HCT116 (cell line): ENCODE measurements at regions not wholly inside any gene's neighbourhood (a gene's known extent, or its start where the extent isn't known, plus 50 kb on each side); places are given as distances from the start of the nearest gene placed in this dataset.

Experiments
- ATAC-seq: fragments of 200-7000 bp; cut with Tn5 transposase; 2 replicates; pipeline ENCODE4 v1.9.1; 2020; ENCODE audit warnings: mild to moderate bottlenecking, moderate library complexity
- BruUV-seq: library from RNA; stranded (reverse); fragments of 400-500 nt; replicated peaks from 2 replicates; lab custom pipeline; 2021; lab: Mats Ljungman, UMichigan
- CTCF ChIA-PET: fragments of 300-600 bp; sonication (Branson Sonifier 250); formaldehyde crosslinking; loops from one replicate; lab custom pipeline; 2021; ENCODE audit warnings: antibody characterized with exemption; lab: Charles Lee
- POLR2A ChIA-PET: fragments of 300-600, 350-600 bp; sonication (Branson Sonifier 250); formaldehyde crosslinking; loops from one replicate; lab custom pipeline; 2021; ENCODE audit warnings: antibody characterized with exemption; lab: Charles Lee
- RAD21 ChIA-PET, 2 experiments: fragments of 300-600 bp; sonication (Branson Sonifier 250); formaldehyde crosslinking; loops; one replicate each; lab custom pipeline; 2023; ENCODE audit warnings: low total read pairs in 2 of 2; ENCODE audit not compliant: uncharacterized antibody in 2 of 2, unreplicated experiment in 2 of 2, low non-redundant PET in 1 of 2; lab: Charles Lee
- DNase-seq: peaks from one replicate; pipeline ENCODE4 v3.0.0-alpha.2; 2010; ENCODE audit warnings: low read depth, low spot score
- H2AFZ ChIP-seq: fragments of 200-600 bp; shearing (Covaris generic), sonication (generic); 2 replicates; pipeline ENCODE4 v1.6.1; 2017; ENCODE audit warnings: low read depth, mixed run types, mixed read lengths, antibody characterized with exemption, low read length; ENCODE audit not compliant: poor library complexity, severe bottlenecking
- H3K27ac ChIP-seq: 2 replicates; pipeline ENCODE4 v1.5.1; 2012; ENCODE audit warnings: low read depth, low read length
- H3K27me3 ChIP-seq: fragments of 200-600 bp; sonication (generic); 2 replicates; pipeline ENCODE4 v1.6.1; 2016; ENCODE audit warnings: mixed run types, low read length, mixed read lengths; ENCODE audit not compliant: insufficient read depth
- H3K36me3 ChIP-seq, 2 experiments: fragments of 200-500 bp in 1 of 2; fragments of 200-600 bp in 1 of 2; sonication (Bioruptor generic) in 1 of 2; sonication (generic) in 1 of 2; 2 replicates each; pipeline versions ENCODE4 v1.5.1 to v1.6.1; 2014 to 2016; ENCODE audit warnings: low read length in 2 of 2, inconsistent platforms in 1 of 2, mixed read lengths in 1 of 2, mixed run types in 1 of 2; ENCODE audit not compliant: insufficient read depth in 2 of 2, control insufficient read depth in 1 of 2
- H3K4me1 ChIP-seq, 2 experiments: fragments of 200-600 bp in 1 of 2; sonication (generic) in 1 of 2; 2 replicates each; pipeline versions ENCODE4 v1.5.1 to v1.6.1; 2012 to 2017; ENCODE audit warnings: low read length in 2 of 2, inconsistent platforms in 1 of 2, mild to moderate bottlenecking in 1 of 2, mixed read lengths in 1 of 2, mixed run types in 1 of 2, moderate library complexity in 1 of 2; ENCODE audit not compliant: insufficient read depth in 2 of 2, control insufficient read depth in 1 of 2
- H3K4me2 ChIP-seq: fragments of 200-600 bp; sonication (generic); 2 replicates; pipeline ENCODE4 v1.6.1; 2017; ENCODE audit warnings: mixed run types, low read length, mixed read lengths
- H3K4me3 ChIP-seq, 2 experiments: fragments of 200-600 bp in 1 of 2; sonication (generic) in 1 of 2; replicated peaks in 1 of 2; 2 replicates each; pipeline ENCODE4 v1.5.1; 2011 to 2016; ENCODE audit warnings: low read length in 2 of 2, control low read depth in 1 of 2, low read depth in 1 of 2, mild to moderate bottlenecking in 1 of 2, mixed read lengths in 1 of 2, mixed run types in 1 of 2
- H3K79me2 ChIP-seq: fragments of 200-600 bp; sonication (generic); 2 replicates; pipeline ENCODE4 v1.6.1; 2017; ENCODE audit warnings: mild to moderate bottlenecking, mixed run types, low read length, moderate library complexity, mixed read lengths; ENCODE audit not compliant: insufficient read depth
- H3K9ac ChIP-seq: fragments of 200-600 bp; sonication (generic); 2 replicates; pipeline ENCODE4 v1.6.1; 2016; ENCODE audit warnings: low read length, mixed read lengths
- H3K9me2 ChIP-seq: fragments of 200-600 bp; sonication (generic), shearing (Covaris generic); 2 replicates; pipeline ENCODE4 v1.6.1; 2017; ENCODE audit warnings: mixed run types, mild to moderate bottlenecking, moderate library complexity; ENCODE audit not compliant: insufficient read depth
- H3K9me3 ChIP-seq, 2 experiments: fragments of 200-500 bp in 1 of 2; fragments of 200-600 bp in 1 of 2; sonication (Bioruptor generic) in 1 of 2; sonication (generic) in 1 of 2; 2 replicates each; pipeline ENCODE4 v1.6.1; 2014 to 2017; ENCODE audit warnings: low read length in 2 of 2, mixed read lengths in 2 of 2, inconsistent platforms in 1 of 2, low read depth in 1 of 2, mild to moderate bottlenecking in 1 of 2, mixed run types in 1 of 2, moderate library complexity in 1 of 2; ENCODE audit not compliant: control insufficient read depth in 1 of 2, insufficient read depth in 1 of 2
- H4K20me1 ChIP-seq: fragments of 200-600 bp; sonication (generic), shearing (Covaris generic); 2 replicates; pipeline ENCODE4 v1.6.1; 2017; ENCODE audit warnings: mixed run types, mild to moderate bottlenecking, moderate library complexity; ENCODE audit not compliant: insufficient read depth
- CBX3 ChIP-seq: IDR thresholded peaks from 2 replicates; pipeline ENCODE4 v1.6.1; 2012; ENCODE audit warnings: low read depth
- EZH2 ChIP-seq: fragments of 200-600 bp; sonication (generic); IDR thresholded peaks from 2 replicates; pipeline ENCODE4 v1.6.1; 2017; ENCODE audit warnings: antibody characterized with exemption, mixed run types
- EZH2phosphoT487 ChIP-seq: fragments of 200-600 bp; IDR thresholded peaks from 2 replicates; pipeline ENCODE4 v1.6.1; 2018; ENCODE audit warnings: antibody characterized with exemption, borderline replicate concordance
- JUND ChIP-seq: IDR thresholded peaks from 2 replicates; pipeline ENCODE4 v1.6.1; 2012
- POLR2A ChIP-seq: IDR thresholded peaks from 2 replicates; pipeline ENCODE4 v1.7.0; 2011; ENCODE audit warnings: borderline replicate concordance; ENCODE audit not compliant: insufficient read depth, insufficient read length; ENCODE audit errors: extremely low read depth
- POLR2AphosphoS5 ChIP-seq: IDR thresholded peaks from 2 replicates; pipeline ENCODE4 v1.6.1; 2011; ENCODE audit warnings: mild to moderate bottlenecking, low read depth, low read length, moderate library complexity
- SIN3A ChIP-seq: IDR thresholded peaks from 2 replicates; pipeline ENCODE4 v1.6.1; 2012; ENCODE audit warnings: low read depth
- ZFX ChIP-seq: fragments of 450-650 bp; IDR thresholded peaks from 2 replicates; pipeline ENCODE4 v1.6.1; 2017
- intact Hi-C: fragments of 100-400 bp; cut with micrococcal nuclease; formaldehyde crosslinking; loops from 2 replicates; pipeline ENCODE4 v1.10.0; 2022
- TF ChIP-seq, protein P1 (sequence below): IDR thresholded peaks from 2 replicates; pipeline ENCODE4 v1.6.1; 2011; ENCODE audit warnings: mild to moderate bottlenecking, low read length, moderate library complexity; ENCODE audit not compliant: insufficient replicate concordance; ENCODE audit errors: extremely low read depth
- TF ChIP-seq, protein P2 (sequence below): IDR thresholded peaks from 2 replicates; pipeline ENCODE4 v1.6.1; 2012; ENCODE audit warnings: low read depth

DNA sequence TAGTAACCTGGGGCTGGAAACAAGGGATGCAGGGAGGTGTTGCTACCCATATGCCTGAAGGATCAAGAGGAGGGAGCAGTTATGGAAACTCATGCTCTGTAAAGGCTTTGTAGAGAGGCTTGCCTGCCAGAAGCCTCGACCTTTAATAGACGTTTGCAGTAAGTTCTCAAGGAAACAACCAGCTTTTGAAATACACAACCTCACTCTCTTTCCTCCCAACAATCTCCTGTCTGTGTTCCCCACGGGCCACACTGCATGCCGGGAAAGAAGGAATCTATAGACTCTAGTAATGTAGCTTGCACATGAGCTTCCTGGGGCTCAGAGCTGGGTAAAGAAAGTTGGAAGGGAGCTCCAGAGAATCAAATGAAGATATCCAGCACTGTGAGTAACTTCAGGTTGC is 101.6 kb upstream of the PACRGL start:
- BruUV-seq = no TSS peak
- Histone ChIP-seq H3K36me3 (no peaks in the 10 kb centered on the region), H3K9ac (no peak overlapping the region), H3K79me2 (no peaks in the 10 kb centered on the region), H3K27me3 (no peaks in the 10 kb centered on the region; the same call in 1 of the 2 replicates), H3K27ac (no peak overlapping the region), H3K4me3 (no peak overlapping the region), H3K9me2 (no peaks in the 10 kb centered on the region), H3K4me1 (no peaks in the 10 kb centered on the region), H2AFZ (no peak overlapping the region), H4K20me1 (no peaks in the 10 kb centered on the region), H3K9me3 (no peaks in the 10 kb centered on the region), H3K4me2 (no peak overlapping the region)
- no peak for TF ChIP-seq CBX3
- TF ChIP-seq, protein P1, sequence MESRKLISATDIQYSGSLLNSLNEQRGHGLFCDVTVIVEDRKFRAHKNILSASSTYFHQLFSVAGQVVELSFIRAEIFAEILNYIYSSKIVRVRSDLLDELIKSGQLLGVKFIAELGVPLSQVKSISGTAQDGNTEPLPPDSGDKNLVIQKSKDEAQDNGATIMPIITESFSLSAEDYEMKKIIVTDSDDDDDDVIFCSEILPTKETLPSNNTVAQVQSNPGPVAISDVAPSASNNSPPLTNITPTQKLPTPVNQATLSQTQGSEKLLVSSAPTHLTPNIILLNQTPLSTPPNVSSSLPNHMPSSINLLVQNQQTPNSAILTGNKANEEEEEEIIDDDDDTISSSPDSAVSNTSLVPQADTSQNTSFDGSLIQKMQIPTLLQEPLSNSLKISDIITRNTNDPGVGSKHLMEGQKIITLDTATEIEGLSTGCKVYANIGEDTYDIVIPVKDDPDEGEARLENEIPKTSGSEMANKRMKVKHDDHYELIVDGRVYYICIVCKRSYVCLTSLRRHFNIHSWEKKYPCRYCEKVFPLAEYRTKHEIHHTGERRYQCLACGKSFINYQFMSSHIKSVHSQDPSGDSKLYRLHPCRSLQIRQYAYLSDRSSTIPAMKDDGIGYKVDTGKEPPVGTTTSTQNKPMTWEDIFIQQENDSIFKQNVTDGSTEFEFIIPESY = no peak
- no peak for TF ChIP-seq POLR2A
- TF ChIP-seq, protein P2, sequence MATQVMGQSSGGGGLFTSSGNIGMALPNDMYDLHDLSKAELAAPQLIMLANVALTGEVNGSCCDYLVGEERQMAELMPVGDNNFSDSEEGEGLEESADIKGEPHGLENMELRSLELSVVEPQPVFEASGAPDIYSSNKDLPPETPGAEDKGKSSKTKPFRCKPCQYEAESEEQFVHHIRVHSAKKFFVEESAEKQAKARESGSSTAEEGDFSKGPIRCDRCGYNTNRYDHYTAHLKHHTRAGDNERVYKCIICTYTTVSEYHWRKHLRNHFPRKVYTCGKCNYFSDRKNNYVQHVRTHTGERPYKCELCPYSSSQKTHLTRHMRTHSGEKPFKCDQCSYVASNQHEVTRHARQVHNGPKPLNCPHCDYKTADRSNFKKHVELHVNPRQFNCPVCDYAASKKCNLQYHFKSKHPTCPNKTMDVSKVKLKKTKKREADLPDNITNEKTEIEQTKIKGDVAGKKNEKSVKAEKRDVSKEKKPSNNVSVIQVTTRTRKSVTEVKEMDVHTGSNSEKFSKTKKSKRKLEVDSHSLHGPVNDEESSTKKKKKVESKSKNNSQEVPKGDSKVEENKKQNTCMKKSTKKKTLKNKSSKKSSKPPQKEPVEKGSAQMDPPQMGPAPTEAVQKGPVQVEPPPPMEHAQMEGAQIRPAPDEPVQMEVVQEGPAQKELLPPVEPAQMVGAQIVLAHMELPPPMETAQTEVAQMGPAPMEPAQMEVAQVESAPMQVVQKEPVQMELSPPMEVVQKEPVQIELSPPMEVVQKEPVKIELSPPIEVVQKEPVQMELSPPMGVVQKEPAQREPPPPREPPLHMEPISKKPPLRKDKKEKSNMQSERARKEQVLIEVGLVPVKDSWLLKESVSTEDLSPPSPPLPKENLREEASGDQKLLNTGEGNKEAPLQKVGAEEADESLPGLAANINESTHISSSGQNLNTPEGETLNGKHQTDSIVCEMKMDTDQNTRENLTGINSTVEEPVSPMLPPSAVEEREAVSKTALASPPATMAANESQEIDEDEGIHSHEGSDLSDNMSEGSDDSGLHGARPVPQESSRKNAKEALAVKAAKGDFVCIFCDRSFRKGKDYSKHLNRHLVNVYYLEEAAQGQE = no peak
- TF ChIP-seq EZH2phosphoT487 = no peak
- no peak for TF ChIP-seq SIN3A
- TF ChIP-seq JUND = no peak
- TF ChIP-seq POLR2AphosphoS5 = no peak
- no peak for TF ChIP-seq ZFX
- no peak for TF ChIP-seq EZH2
- ChIA-PET CTCF (interaction anchor here (0.5 kb wide), 1 partner anchor 182 kb away, joined by 4 read pairs; no protein-coding TSS in a partner anchor), RAD21 (no interaction called here), POLR2A (no interaction called here)
- DNase-seq (no peak), ATAC-seq (no peak)
- intact Hi-C loops = no loop called here
